SKM-1 (cell line): ENCODE measurements at regions not wholly inside any gene's neighbourhood (a gene's known extent, or its start where the extent isn't known, plus 50 kb on each side); places are given as distances from the start of the nearest gene placed in this dataset.

ENCODE experiments used
- DNase-seq: peaks from one replicate; lab custom pipeline; 2025; ENCODE audit not compliant: unreplicated experiment; lab: John Stamatoyannopoulos, UW

GRCh38 chr2:215749092-215749957, 264.0 kb downstream of the MREG start:
- no peak for DNase-seq

- DNase-seq: no peak
Measured at GRCh38 chr2:215748446-215748845, 264.9 kb downstream of the MREG start.

GRCh38 chr2:215746887-215747615, 266.3 kb downstream of the MREG start:
- DNase-seq: no peak

GRCh38 chr2:215746226-215746886, 267.0 kb downstream of the MREG start:
- DNase-seq: no peak

- DNase-seq: no peak
Measured at GRCh38 chr2:215745331-215745730, 268.0 kb downstream of the MREG start.

- DNase-seq: no peak
Measured at GRCh38 chr2:215744514-215744913, 268.8 kb downstream of the MREG start.

- DNase-seq: no peak
Measured at GRCh38 chr2:215743066-215743465, 270.3 kb downstream of the MREG start.

- no peak for DNase-seq
Measured at GRCh38 chr2:215742021-215742420, 271.3 kb downstream of the MREG start.

- no peak for DNase-seq
Measured at GRCh38 chr2:215740071-215740470, 273.3 kb downstream of the MREG start.

GRCh38 chr2:215738351-215738750, 275.0 kb downstream of the MREG start:
- no peak for DNase-seq

GRCh38 chr2:215737477-215737876, 275.9 kb downstream of the MREG start:
- DNase-seq: no peak

GRCh38 chr2:215736653-215737290, 276.6 kb downstream of the MREG start:
- no peak for DNase-seq

- no peak for DNase-seq
Measured at GRCh38 chr2:215731108-215731658, 282.2 kb downstream of the MREG start.

GRCh38 chr2:215729985-215730620, 283.2 kb downstream of the MREG start:
- no peak for DNase-seq

GRCh38 chr2:215728504-215729065, 284.8 kb downstream of the MREG start:
- peak; percentile 34 for DNase-seq

- no peak for DNase-seq
Measured at GRCh38 chr2:215727507-215728503, 285.5 kb downstream of the MREG start.

- no peak for DNase-seq
Measured at GRCh38 chr2:215726070-215726469, 287.3 kb downstream of the MREG start.

- no peak for DNase-seq
Measured at GRCh38 chr2:215724146-215724545, 288.3 kb upstream of the FN1 start.

GRCh38 chr2:215723631-215724011, 287.8 kb upstream of the FN1 start:
- no peak for DNase-seq
